ENCODE measurements at regions not wholly inside any gene's neighbourhood (a gene's known extent, or its start where the extent isn't known, plus 50 kb on each side); places are given as distances from the start of the nearest gene placed in this dataset.

DNA sequence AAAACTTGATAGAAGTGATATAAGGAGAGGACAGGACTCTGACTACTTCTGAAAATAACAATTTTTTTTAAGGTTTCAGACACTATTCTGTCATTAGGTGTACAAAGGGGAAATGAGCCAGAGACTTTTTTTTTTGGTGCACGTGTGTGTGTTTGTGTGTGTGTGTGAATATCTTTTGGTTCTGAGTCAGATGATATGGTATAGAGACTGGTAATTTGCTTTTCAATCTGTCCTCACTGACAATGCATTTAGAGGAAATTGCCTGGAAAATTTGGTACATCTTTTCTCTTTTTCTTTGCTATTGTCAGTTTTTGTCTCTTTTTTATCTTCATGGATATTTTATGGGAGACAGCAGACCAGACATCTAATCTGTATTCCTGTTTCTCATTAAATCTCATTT, 59.3 kb downstream of the DDIT4L start:
- in situ Hi-C loops (cut with HindIII; ENCODE audit: low pct_unique_long_range_greater_than_20kb, low sequenced_read_pairs): no loop called here
- DNase-seq (ENCODE audit: low read depth in 1 of 2, low spot score in 1 of 2): no peak

DNA sequence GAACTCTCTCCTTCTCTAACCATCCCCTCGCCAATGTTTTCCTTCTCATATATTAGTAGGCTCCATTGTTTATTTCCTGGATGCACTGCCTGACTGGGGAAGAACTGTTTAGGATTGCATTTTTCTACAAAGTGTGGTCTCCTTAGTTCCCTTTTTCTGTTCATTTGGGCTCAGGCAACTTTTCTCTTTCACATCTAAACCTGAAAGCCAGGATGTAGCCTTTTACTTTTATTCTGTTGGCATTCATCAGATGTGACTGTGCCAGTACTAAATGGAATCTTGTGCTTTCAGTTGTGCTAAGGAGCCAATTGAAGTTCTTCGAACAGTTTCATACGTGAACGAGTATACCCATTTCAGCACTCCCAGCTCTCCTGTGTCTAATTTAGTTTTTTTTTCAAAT, 59.8 kb downstream of the DDIT4L start:
- in situ Hi-C loops (cut with HindIII; ENCODE audit: low pct_unique_long_range_greater_than_20kb, low sequenced_read_pairs): no loop called here
- no peak for DNase-seq (ENCODE audit: low read depth in 1 of 2, low spot score in 1 of 2)
- TF ChIP-seq JUND (IDR thresholded peaks at IDR 0.05; ENCODE audit: low read depth): no peak

More for the DNA sequence above, 59.3 kb downstream of the DDIT4L start:
- TF ChIP-seq JUND (IDR thresholded peaks at IDR 0.05; ENCODE audit: low read depth): no peak

DNA sequence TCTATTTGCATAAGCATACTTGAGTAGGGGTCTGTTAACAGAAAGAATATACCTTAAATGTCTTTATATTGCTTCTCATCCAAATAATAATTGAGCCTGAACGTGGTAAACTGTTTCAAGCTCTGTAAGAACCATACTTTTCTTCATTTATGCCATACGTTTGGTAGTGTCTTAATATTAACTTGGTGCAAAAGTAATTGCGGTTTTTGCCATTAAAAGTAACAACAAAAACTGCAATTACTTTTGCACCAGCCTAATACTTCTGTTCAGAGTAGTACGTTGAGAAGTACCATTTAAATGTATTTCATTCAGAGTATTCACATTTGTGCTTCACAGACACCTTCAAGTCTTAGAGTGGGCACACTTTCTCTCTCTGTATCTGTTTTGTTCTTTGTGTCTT, 60.5 kb downstream of the DDIT4L start:
- no peak for TF ChIP-seq JUND (IDR thresholded peaks at IDR 0.05; ENCODE audit: low read depth)
- in situ Hi-C loops (cut with HindIII; ENCODE audit: low pct_unique_long_range_greater_than_20kb, low sequenced_read_pairs): no loop called here
- DNase-seq (ENCODE audit: low read depth in 1 of 2, low spot score in 1 of 2): no peak

DNA sequence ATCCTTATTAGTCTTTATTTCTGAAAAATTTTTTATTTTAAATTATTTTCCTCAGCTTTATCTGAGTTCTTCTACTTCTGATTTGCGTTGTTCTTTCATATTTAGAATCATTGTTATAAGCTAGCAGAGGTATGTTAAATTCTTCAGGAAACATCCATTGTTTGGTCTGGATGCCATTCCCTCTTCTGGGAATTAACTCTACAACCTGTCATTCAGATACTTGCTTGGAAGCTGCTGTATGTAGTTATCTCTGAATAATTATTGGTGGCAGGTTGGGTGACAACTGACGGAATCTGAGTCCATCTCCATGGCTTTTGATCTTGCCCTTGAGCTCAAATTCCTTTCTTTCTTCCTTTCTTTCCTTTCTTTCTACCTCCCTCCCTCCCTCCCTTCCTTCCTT, 61.9 kb downstream of the DDIT4L start:
- DNase-seq (ENCODE audit: low read depth in 1 of 2, low spot score in 1 of 2): no peak
- in situ Hi-C loops (cut with HindIII; ENCODE audit: low pct_unique_long_range_greater_than_20kb, low sequenced_read_pairs): no loop called here
- no peak for TF ChIP-seq JUND (IDR thresholded peaks at IDR 0.05; ENCODE audit: low read depth)

DNA sequence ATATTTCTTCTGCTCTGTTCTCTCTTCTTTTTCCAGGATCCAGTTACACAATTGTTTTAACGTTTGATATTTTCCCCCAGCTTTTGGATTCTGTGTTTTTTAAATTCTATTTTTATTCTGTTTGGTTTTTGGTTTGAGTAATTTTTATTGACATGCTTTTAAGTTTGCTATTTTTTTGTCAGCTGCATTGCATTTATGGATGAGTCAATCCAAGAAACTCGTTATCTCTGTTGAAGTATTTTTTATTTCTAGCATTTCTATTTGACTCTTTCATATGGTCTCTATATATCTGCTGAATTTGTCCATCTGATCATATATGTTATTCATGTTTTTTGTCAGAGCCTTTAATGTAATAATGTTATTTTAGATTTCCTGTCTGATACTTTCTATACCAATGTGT, 65.6 kb downstream of the DDIT4L start:
- no peak for TF ChIP-seq JUND (IDR thresholded peaks at IDR 0.05; ENCODE audit: low read depth)
- in situ Hi-C loops (cut with HindIII; ENCODE audit: low pct_unique_long_range_greater_than_20kb, low sequenced_read_pairs): no loop called here
- DNase-seq (ENCODE audit: low read depth in 1 of 2, low spot score in 1 of 2): no peak

DNA sequence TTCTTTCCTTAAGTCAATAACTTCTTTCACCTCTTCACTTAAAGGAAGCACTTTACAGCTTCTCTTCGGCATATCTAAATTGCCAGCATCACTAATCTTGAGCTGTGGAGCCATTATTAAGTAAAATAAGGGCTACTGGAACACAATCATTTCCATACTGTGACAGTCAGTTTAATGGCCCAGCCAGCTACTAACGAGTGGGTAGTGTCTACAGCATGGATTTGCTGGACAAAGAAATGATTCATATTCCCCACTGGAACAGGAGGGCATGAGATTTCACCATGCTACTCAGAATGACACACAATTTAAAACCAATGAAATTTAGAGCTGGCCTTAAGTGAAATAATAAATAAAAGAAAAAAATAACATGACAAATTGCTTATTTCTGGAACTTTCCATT, 72.1 kb downstream of the DDIT4L start:
- DNase-seq (ENCODE audit: low read depth in 1 of 2, low spot score in 1 of 2): no peak
- no peak for TF ChIP-seq JUND (IDR thresholded peaks at IDR 0.05; ENCODE audit: low read depth)
- in situ Hi-C loops (cut with HindIII; ENCODE audit: low pct_unique_long_range_greater_than_20kb, low sequenced_read_pairs): no loop called here

DNA sequence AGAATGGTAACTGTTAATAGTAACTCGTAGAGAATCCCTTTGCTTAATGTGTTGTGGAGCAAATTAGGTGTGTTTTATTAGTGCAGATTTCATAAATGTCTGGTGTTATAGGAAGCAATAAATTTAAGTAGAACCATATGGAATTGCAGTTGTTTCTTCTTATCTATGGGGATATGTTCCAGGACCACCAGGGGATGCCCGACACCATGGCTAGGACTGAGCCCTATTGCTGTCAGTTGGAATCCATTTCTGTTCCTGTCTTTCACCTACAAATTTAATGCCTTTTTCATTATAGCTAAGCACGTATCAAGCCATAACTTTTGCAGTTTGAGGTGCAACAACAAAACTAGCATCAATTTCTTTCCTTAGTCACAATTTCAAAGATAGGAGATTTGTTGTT, 72.5 kb downstream of the DDIT4L start:
- DNase-seq (ENCODE audit: low read depth in 1 of 2, low spot score in 1 of 2): no peak
- in situ Hi-C loops (cut with HindIII; ENCODE audit: low pct_unique_long_range_greater_than_20kb, low sequenced_read_pairs): no loop called here
- no peak for TF ChIP-seq JUND (IDR thresholded peaks at IDR 0.05; ENCODE audit: low read depth)

DNA sequence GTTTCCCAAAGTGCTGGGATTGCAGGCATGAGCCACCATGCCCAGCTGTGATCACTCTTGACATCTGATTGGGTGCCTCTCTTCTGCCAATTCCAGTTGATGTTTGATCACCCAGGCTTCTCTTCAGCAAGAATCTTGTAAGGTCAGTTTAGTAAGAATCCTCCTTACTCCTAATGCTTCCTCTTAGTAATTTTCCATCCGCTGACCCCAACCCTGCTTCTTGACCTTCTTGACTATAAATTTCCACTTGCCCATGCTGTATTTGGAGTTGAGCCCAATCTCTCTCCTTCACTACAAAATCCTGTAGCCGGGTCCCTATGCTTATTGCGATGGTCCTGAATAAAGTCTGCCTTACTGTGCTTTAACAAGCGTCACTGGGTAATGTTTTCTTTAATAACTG, 75.4 kb downstream of the DDIT4L start:
- DNase-seq (ENCODE audit: low read depth in 1 of 2, low spot score in 1 of 2): no peak
- in situ Hi-C loops (cut with HindIII; ENCODE audit: low pct_unique_long_range_greater_than_20kb, low sequenced_read_pairs): no loop called here
- TF ChIP-seq JUND (IDR thresholded peaks at IDR 0.05; ENCODE audit: low read depth): no peak

DNA sequence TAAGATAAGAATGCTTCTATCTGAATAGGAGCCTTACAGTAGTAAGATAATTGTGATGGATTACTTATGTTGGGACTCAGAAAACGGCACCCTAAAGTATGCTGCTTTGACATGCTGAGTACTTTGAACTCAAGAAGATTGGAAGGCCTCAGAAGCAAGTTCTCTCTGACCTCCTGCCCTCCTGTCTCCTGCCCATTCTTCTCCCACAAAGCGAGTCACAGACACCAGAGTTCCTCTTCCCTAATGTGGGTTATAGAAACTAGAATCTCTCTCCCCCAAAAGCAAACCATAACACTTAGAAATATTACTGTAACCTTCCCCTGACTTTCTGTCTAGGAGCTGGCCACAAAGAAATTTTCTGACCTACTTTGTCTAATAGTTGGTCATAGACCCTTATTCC, 76.5 kb downstream of the DDIT4L start:
- in situ Hi-C loops (cut with HindIII; ENCODE audit: low pct_unique_long_range_greater_than_20kb, low sequenced_read_pairs): no loop called here
- DNase-seq (ENCODE audit: low read depth in 1 of 2, low spot score in 1 of 2): no peak
- TF ChIP-seq JUND (IDR thresholded peaks at IDR 0.05; ENCODE audit: low read depth): no peak

DNA sequence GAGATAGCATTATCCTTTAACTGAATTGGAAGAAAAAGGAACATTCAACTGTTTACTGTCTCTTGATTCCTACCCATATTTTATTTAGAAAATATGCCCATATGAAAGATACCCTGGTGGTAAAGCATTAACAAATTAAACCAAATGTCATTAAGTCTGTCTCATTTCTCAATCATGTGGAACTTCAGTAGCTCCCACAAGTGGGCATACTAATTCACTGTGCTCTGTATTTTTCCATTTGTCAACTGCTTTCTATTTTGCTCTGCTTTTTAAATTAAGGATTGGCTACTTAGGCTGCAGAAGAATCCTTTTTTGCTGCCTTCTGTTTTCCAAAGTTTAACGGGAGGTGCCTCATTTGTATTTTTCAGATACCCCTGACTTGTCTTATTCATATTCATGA, 77.2 kb downstream of the DDIT4L start:
- no peak for DNase-seq (ENCODE audit: low read depth in 1 of 2, low spot score in 1 of 2)
- no peak for TF ChIP-seq JUND (IDR thresholded peaks at IDR 0.05; ENCODE audit: low read depth)
- in situ Hi-C loops (cut with HindIII; ENCODE audit: low pct_unique_long_range_greater_than_20kb, low sequenced_read_pairs): no loop called here

DNA sequence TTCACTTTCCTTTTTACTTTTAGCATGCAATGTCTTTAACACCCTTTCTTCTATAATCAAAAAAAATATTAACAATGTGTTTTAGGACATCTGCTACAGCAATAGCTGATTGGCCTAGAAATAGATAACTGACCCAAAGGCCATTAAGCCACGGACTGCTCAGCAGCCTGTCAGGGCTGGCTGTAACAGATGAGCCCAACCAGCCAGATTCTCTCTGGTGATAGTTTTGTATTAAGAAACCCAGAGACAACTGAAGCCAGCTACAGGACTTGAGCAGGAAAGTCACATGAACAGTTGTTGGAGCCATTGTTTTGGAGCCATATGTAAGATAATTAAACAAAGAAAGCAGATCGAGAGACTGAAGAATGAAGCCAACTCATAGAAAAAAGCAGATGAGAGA, 80.3 kb downstream of the DDIT4L start:
- no peak for TF ChIP-seq JUND (IDR thresholded peaks at IDR 0.05; ENCODE audit: low read depth)
- DNase-seq (ENCODE audit: low read depth in 1 of 2, low spot score in 1 of 2): no peak
- in situ Hi-C loops (cut with HindIII; ENCODE audit: low pct_unique_long_range_greater_than_20kb, low sequenced_read_pairs): no loop called here

DNA sequence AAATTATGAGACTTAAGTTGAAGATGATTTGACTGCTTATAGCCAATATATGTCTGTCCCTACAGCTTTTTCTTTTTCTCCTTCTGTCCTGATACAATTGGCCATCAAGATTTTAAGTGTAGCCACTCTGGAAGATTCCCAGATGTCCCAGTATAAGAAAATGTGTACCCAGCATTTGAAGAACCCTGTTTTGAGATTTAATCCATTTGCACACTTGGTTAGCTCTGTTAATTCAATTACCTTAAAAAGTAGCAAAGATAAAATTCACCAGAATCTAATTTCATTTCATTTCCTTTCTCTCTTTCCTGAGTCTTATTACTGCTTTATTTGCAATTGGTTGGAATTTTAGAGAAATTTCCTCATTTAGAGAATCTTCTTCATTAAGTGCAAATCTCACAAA, 81.4 kb downstream of the DDIT4L start:
- in situ Hi-C loops (cut with HindIII; ENCODE audit: low pct_unique_long_range_greater_than_20kb, low sequenced_read_pairs): no loop called here
- no peak for TF ChIP-seq JUND (IDR thresholded peaks at IDR 0.05; ENCODE audit: low read depth)
- DNase-seq (ENCODE audit: low read depth in 1 of 2, low spot score in 1 of 2): no peak

DNA sequence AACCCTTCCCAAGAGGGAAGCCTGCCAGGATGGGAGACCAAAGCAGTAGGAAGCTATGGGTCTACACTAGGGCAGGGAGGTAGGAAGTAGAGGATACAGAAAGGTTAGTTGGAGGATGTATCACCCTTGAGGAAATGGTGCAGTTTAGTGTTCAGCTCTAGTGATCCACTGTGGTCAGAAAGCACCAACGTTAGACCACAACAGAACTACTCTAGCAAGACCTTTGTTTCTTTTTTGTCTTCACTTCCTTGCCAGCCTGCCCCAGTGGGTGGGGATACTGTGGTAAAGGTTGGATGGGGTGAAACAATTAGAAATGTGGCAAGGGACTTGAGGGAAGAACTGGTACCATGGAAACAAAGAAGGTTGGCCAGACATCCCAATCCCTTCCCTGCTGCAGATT, 83.3 kb downstream of the DDIT4L start:
- in situ Hi-C loops (cut with HindIII; ENCODE audit: low pct_unique_long_range_greater_than_20kb, low sequenced_read_pairs): no loop called here
- no peak for DNase-seq (ENCODE audit: low read depth in 1 of 2, low spot score in 1 of 2)
- no peak for TF ChIP-seq JUND (IDR thresholded peaks at IDR 0.05; ENCODE audit: low read depth)

DNA sequence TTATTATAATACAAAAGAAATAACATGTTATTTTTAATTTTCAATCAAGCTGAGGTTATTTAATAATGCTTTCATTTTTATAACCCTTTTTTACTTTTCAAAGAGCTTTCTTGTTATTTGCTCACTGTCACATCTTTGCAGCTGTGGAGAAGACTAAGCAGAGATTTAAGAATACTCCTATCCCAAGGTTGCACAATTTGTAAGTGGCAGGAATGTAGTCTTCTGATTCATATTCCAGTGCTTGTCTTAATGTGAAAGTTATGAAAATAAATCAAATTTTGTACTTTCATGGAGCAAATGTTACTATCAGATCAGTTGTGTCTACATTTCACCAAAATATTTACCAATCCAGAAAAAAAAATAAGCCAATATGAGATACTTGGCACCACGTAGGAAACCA, 86.6 kb downstream of the DDIT4L start:
- in situ Hi-C loops (cut with HindIII; ENCODE audit: low pct_unique_long_range_greater_than_20kb, low sequenced_read_pairs): no loop called here

DNA sequence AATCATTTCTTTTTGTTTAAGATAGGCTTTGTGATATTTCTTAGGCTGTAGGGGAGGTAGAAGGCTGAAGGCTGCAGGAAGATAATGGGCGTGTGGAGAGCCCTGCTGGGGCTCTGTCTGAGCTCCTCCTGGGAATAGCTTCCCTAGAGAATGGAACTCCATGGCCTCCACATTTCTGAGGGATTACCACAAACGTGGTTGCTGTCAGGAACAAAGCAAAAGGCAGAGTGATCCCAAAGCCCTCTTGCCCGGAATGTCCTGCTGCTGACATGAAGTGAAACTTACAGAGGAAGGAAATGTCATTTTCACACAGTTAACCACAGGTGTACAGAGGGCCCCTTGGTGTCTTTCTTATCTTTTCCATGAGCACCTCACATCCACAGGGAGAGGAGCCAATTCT, 89.3 kb downstream of the DDIT4L start:
- no peak for TF ChIP-seq JUND (IDR thresholded peaks at IDR 0.05; ENCODE audit: low read depth)
- DNase-seq (ENCODE audit: low read depth in 1 of 2, low spot score in 1 of 2): no peak
- in situ Hi-C loops (cut with HindIII; ENCODE audit: low pct_unique_long_range_greater_than_20kb, low sequenced_read_pairs): no loop called here

More for the DNA sequence above, 86.6 kb downstream of the DDIT4L start:
- no peak for TF ChIP-seq JUND (IDR thresholded peaks at IDR 0.05; ENCODE audit: low read depth)
- no peak for DNase-seq (ENCODE audit: low read depth in 1 of 2, low spot score in 1 of 2)

Measured in T47D (cell line).